HuH-7 (cell line): ENCODE measurements at regions not wholly inside any gene's neighbourhood (a gene's known extent, or its start where the extent isn't known, plus 50 kb on each side); places are given as distances from the start of the nearest gene placed in this dataset.

Experiments
- DNase-seq: peaks from one replicate; pipeline ENCODE4 v3.0.0; 2011; ENCODE audit warnings: low spot score

DNA sequence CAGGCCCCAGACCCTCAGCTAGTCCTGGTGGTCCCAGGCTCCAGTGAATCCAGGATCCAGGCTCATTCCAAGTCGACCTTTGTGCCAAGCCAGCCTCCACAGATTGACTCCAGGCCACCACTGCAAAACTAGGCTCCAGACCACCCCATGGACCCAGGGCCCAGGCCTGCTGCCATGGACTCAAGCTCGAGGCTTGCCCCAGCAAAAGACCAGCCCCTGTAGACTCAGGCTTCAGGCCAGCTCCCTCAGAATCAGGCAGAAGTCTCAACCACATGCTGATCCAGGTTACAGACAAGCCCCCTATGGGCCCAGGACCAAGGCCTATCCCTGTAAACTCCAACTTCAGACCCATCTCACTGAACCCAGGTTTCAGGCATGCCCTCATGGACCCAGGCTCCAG is 692.4 kb downstream of the PCDH19 start:
- DNase-seq = no peak

- DNase-seq = no peak
Measured at GRCh38 chrX:99705701-99706100, 704.4 kb downstream of the PCDH19 start.

DNA sequence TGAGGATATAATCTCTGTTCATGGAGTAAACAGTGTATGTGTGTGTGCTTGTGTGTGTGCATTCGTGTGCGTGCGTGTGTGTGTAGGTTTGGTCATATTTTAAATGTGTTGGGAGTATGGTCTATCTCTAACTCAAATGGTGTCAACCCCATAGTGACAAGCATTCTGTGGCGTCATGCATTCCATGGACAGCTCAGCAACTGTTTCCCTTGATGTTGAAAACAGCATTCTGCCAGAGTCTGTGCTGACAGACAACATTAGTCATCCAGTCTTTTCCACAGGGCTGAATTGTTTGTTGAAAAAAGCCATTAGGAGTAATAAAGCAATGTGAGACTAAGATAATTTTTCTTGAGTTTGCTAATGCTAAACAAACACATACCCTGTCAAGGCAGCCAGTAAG is 706.6 kb downstream of the PCDH19 start:
- DNase-seq = no peak

- no peak for DNase-seq
Measured at GRCh38 chrX:99698451-99698850, 711.6 kb downstream of the PCDH19 start.

DNA sequence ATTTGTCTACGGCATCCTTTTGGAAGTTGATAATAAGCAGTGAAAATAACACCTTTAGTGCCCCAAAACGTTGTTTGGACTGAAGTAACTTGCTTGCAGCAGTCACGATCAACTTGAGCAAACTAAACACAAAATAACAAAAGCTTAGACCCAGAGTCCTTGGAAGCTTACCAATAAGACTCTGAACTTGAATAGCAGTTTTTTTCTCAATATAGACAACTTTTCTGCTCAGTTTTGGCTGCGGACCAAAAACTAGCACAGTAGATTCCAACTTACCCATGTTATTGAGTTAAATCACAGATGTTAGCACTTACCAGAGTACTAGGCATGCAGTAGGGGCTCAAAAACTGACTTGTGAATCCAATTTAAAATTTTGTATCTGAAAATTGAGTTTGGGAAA is 746.9 kb downstream of the PCDH19 start:
- DNase-seq = no peak

- DNase-seq = no peak
Measured at GRCh38 chrX:99654188-99654587, 755.9 kb downstream of the PCDH19 start.

- DNase-seq = no peak
Measured at GRCh38 chrX:99653352-99653751, 756.7 kb downstream of the PCDH19 start.

GRCh38 chrX:99613041-99613440 is 797.0 kb downstream of the PCDH19 start:
- DNase-seq = no peak

DNA sequence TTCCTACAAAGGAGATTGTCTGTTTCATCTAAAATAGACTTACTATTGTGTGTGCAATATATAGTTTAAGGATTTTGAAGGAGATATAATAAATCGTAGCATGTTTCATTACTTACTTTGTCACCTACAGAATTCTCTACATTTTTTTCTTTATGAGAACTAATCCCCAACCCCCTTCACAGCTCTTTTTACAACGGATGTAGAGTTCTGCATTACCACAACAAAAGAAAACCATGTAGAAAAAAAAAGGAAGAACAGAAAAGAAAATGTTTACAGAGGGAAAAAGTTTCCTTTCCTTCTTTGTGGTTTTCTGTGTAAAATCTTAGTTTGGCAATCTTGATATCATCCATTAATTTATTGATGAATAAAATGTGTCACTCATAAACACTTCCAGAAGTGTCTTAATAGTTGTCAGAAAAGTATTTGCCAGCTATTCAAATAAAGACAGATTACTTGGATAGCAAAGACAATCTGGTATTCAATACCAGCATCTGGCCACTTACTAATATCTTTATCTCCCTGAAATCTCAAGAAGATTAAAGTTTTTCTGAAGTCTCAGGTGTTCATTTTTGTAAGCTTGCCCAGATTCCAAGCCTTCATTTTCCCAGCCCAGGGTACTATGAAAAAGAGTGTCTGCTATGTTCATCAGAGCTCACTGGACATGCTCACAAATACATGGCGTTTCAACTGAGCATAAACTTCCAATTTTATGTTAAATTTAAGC is 806.8 kb downstream of the PCDH19 start:
- DNase-seq = no peak

GRCh38 chrX:99602107-99602506 is 808.0 kb downstream of the PCDH19 start:
- no peak for DNase-seq

DNA sequence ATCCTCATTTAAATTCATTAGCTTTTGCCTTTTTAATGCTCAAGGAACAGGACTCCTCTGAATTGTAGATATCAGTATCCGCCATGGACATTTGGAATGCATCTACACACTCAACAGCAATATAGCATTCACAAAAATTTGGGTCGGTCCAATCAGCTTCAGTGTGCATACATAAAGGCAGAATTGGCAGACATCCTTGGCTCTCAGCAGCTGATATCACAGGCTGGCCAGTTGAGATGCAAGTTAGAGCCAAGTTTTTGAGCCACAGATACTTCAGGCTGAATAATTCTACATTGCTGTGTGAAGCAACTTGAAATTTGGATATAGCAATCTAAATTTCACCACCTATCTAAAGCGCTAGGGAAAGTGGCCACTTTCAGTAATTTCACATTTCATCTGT is 821.1 kb downstream of the PCDH19 start:
- no peak for DNase-seq

DNA sequence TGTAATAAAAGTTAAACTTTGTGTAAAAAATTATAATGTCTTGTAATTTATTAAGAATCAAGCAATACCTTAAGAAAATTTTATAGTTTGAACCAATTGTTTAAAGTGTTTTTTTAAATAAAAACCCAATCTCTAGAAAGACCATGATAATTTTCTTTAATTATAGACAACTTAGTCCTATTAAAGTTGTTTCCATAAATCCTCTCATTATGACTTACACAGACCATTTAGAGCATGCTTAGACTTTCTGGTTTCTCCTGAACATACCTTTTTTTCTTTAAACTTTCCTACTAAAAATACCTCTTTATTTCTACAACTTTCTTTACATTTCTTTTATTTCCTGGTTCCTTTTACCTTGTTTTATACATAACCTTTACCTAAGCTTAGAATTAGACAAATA is 837.4 kb downstream of the PCDH19 start:
- no peak for DNase-seq

DNA sequence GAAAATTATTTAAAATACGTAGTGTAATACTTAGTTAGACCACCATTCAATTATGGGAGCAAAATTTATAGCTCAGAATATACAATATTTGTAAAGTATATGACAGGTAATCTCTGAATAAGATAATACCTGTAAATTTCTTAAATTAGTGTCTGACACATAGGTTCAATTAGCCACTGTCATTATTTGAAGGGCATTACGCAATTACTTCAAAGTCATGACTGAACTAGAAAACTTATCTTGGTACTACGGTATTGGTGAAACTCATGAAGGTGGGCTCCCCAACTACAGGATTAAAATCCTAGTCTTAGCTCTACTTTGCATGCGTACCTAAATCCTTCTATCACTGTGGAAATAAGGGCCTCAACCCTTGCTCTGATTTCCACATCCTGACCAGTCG is 860.7 kb downstream of the PCDH19 start:
- no peak for DNase-seq

DNA sequence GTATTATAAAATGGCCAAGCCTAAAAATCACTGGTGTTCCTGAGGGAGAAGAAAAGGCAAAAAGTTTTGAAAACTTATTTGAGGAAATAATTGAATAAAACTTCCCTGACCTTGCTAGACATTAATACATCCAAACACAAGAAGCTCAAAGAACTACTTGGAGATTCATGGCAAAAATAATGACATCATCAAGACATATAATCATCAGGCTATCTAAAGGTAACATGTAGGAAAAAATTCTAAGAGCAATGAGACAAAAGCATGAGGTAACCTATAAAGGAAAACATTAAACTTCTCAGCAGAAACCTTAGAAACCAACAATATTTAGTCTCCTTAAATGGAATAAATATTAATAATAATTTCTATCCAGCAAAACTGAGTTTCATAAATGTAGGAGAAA is 887.6 kb downstream of the PCDH19 start:
- DNase-seq = no peak

DNA sequence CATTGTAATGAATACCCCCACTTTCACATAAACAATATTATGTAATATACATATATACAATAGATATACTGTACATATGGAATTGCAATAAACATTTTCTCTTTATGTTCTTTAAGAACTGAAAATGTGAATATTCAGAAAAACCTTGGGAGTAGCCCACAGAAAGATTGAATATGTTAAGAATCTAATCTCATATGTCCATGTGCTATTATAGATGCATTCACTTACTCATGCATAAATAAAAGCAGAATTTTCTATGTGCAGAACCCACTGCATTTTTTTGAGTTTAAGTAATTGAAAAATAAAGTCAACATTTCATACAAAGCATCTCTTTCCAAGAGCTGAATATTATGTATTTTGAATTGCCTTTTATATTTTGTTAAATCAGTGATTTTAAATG is 902.3 kb downstream of the PCDH19 start:
- no peak for DNase-seq

DNA sequence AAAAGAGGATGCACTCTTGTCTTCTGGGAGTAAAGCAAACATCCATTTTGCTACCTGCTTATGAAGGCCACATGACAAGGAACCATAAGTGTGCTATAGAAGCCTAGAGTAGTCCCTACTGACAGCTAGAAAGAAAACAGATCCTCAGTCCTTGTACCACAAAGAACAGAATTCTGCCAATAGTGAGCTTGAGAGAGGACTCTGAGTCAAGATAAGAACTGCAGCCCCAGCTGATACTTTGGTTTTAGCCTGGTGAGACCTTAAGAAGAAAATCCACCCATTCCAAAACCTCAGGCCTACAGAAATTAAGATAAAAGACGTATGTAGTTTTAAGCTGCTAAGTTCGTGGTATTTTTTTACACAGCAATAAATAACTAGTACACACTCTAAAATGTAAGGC is 914.6 kb downstream of the PCDH19 start:
- DNase-seq = no peak

DNA sequence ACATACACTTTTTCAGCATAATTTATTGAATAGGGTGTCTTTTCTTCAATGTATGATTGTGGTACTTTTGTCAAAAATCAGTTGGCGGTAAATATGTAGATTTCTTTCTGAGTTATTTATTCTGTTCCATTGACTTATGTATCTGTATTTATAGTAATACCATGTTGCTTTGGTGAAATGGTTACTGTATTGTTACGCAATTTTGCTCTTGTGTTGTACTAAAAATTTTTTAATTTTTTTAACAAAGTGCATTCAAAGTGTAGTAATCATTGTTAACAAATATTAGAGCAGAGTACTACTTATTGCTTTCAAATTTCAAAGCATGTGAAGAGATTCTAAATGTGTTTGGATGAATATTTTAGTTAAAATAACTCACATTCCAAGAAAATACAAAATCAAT is 915.4 kb downstream of the PCDH19 start:
- DNase-seq = no peak

DNA sequence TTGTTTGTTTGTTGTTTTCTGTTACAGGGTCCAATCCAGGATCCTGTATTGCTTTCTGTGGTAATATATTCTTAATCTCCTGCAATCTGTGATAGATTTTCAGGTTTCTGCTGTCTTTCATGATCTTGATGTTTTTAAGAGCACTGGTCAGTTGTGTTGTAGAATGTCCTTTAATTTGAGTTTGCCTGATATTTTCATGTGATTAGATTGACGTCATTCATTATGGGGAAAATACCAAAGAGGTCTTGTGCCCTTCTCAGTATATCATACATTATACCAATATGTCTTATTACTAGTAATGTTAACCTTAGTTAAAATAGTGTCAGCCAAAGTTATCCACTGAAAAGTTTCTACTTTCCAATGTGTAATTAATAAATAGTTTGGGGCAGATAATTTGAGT is 929.3 kb downstream of the PCDH19 start:
- DNase-seq = no peak

DNA sequence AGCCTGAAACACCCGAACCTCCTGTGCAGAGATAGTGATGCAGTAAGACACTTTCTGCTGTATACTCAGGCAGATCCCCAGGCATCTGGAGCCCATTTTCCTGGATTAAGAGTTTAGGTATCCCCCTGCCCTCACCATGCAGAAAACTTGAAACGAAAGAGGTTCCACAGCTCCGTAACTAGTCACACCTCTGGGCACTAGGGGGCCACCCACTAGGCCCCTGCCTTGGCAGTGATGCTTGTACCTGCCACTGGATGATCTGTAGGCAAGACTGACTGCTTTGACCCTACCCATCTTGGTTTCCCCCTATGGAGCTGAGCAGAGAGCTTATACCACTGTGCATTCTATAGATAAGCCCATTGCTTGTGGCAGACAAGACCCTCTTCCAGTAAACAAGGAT is 940.6 kb downstream of the PCDH19 start:
- no peak for DNase-seq

DNA sequence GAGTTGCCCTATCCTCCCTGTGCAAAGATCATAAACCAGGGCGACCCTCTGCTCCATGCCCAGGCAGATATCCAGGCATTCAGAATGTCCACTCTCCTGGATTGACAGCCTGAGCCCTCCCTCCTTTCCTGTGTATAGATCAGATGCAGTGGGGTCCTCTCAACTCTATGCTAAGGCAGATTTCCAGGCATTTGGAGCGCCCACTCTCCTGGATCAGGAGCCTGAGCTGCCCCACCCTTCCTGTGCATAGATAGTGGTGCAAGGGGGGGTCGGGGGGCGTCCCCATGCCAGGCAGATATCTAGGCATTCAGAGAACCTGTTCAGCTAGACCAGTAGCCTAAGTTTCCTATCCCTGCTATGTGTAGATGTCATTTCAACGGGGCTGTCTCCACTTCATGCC is 941.1 kb downstream of the PCDH19 start:
- no peak for DNase-seq

DNA sequence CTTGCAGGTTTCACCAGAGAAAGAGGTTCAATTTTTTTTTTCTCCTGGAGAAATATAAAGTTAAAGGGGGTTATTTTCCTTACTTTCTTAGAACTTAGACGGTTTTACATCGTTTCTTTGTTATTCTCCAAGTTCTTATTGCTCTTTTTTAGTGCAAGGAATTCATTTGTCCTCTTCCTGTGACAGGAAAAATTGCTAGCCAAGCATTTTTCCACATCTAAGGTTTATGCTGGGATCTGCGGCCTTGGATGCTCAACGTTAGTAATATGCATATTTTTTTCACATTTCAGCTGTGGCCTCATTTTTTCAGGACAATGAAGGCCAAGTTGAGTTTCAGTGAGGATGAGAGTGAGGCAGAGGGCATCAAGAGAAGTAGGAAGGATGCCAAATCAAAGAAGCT is 948.9 kb downstream of the PCDH19 start:
- no peak for DNase-seq

DNA sequence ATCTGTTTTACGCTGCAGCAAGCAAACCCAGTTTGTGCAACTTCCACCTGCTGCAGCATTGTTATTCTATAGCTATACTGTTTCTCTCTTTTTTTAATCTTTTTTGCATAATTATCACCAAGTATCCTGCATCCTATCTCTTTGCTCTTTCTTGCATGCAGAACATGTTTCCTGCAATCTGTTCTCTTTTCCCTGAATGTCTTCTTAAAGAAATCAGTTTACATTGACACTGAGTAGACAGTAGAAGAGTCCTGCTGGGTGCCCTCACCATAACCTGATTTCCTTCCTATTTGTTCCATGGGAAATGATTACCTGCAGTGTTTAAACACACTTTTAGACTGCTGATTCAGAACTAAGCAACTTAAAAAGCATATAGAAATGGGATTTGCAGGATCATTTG is 964.7 kb downstream of the PCDH19 start:
- no peak for DNase-seq

GRCh38 chrX:99421796-99422195 is 988.3 kb downstream of the PCDH19 start:
- no peak for DNase-seq

DNA sequence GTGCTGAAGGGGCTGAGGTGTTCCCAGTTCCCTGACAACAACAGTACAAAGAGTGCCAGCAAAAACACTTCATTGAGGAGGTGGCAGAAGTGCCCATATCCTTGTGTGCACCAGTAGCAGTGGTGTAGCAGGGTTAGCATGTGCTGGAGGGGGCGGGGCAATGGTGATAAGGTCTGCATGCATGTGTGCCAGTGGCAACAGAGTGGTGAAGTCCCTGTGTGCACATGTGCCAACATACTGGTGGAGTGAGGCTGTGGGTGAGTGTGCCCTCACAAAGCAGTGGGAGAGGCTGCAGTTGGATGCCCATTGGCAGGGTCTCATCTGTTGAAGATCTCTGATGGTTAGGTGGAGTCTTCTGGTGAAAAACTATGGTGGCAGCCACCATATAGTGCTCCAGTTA is 994.6 kb downstream of the PCDH19 start:
- no peak for DNase-seq

- no peak for DNase-seq
Measured at GRCh38 chrX:99413317-99413716, 996.8 kb downstream of the PCDH19 start.
